GM10248 (cell line): ENCODE measurements at regions not wholly inside any gene's neighbourhood (a gene's known extent, or its start where the extent isn't known, plus 50 kb on each side); places are given as distances from the start of the nearest gene placed in this dataset.
"Not testable (repeated sequence)": the region's sequence is repeated elsewhere in the genome, so short reads cannot be mapped to it uniquely, and the experiment has no call there.

Source experiments
- CTCF ChIA-PET: fragments of 300-600 bp; sonication (Branson Sonifier 250); formaldehyde crosslinking; extraction: SDS; loops from one replicate; lab custom pipeline; 2021; ENCODE audit warnings: antibody characterized with exemption; lab: Yijun Ruan, JAX
- POLR2A ChIA-PET: fragments of 350-650 bp; sonication (Branson Sonifier 250); formaldehyde crosslinking; extraction: SDS; loops from one replicate; lab custom pipeline; 2020; ENCODE audit warnings: antibody characterized with exemption; lab: Yijun Ruan, JAX
- DNase-seq: peaks from one replicate; pipeline ENCODE4 v3.0.0; 2012; ENCODE audit errors: extremely low spot score
- TF ChIP-seq, protein P1 (sequence below): IDR thresholded peaks from 2 replicates; pipeline ENCODE4 v1.5.1; 2012; ENCODE audit warnings: mild to moderate bottlenecking, low read depth; ENCODE audit errors: extremely low read depth, missing control alignments, control extremely low read depth

DNA sequence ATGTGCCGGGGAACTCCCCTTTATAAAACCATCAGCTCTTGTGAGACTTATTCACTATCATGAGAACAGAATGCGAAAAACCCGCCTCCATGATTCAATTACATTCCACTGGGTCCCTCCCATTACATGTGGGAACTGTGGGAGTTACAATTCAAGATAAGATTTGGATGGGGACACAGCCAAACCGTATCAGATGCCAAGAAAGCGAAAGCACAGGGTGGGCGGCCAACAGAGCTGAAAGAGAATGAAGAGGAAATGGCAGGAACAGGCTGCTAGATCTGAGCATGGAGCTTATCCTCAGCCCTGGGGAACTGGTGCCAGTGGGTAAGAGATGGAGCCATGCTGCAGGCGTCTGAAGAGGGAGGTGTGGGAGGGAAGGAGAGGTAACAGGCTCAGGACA, 117.7 kb upstream of the PNPLA4 start:
- ChIA-PET POLR2A (no interaction called here), CTCF (no interaction called here)
- TF ChIP-seq, protein P1, sequence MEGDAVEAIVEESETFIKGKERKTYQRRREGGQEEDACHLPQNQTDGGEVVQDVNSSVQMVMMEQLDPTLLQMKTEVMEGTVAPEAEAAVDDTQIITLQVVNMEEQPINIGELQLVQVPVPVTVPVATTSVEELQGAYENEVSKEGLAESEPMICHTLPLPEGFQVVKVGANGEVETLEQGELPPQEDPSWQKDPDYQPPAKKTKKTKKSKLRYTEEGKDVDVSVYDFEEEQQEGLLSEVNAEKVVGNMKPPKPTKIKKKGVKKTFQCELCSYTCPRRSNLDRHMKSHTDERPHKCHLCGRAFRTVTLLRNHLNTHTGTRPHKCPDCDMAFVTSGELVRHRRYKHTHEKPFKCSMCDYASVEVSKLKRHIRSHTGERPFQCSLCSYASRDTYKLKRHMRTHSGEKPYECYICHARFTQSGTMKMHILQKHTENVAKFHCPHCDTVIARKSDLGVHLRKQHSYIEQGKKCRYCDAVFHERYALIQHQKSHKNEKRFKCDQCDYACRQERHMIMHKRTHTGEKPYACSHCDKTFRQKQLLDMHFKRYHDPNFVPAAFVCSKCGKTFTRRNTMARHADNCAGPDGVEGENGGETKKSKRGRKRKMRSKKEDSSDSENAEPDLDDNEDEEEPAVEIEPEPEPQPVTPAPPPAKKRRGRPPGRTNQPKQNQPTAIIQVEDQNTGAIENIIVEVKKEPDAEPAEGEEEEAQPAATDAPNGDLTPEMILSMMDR: no peak
- DNase-seq: no peak

DNA sequence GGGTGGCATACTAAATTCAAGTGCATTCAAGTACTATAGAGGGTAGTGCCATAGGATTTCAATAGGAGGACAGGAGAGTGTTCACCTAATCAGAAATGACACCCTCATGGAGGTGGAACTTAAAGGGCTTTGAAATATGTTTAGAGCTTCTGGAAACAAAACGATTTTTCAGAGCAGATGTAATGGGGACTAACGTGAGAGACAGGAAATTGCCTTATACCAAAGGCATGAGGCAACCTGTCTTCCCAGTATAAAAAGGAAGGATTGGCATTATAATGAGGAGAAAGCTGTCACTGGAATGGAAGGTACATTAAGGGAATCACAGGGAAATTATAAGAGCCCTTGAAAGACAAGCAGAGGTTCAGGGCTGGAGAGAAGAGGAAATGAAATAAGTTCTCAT, 116.3 kb upstream of the PNPLA4 start:
- TF ChIP-seq, protein P1: no peak
- no peak for DNase-seq
- ChIA-PET POLR2A (no interaction called here), CTCF (no interaction called here)

DNA sequence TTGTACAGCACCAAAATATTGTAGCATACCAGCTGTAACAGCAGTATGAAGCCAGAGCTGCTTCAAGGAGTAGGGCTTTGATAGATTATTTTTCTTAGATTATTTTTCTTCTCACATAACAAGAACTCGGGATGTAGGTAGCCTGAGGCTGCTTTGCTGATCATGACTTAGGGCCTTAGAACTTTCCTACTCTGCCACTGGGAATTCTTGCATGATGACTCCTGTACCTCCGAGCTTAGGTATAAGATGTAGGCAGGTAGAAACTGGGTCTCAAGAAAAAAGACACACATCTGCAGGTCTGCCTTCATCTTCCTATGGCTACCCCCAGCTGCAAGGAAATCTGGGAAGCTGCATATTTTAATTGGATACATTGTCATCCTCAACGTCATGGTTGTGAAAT, 115.9 kb upstream of the PNPLA4 start:
- no peak for DNase-seq
- TF ChIP-seq, protein P1: no peak
- ChIA-PET CTCF (interaction anchor here (1.3 kb wide), 1 partner anchor 18 kb away, joined by 3 read pairs; no protein-coding TSS in a partner anchor), POLR2A (no interaction called here)

DNA sequence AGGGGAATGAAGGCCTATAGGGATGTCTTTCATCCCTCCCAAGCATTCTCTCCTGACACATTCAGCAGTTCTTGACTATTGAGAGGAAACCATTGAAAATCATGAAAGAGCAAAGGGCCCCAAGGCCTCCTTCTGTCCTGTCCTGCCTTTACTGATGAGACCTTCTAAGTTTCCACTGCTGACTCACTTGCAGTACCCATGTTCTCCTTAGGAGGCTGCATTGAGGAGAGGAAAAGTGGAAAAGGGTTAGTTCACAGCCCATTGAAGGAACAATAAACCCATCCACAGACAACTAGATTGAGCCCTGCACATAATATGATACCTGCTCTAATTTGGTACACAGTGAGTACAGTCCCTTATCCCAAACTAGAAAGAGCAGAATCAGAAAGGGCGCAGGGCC, 115.1 kb upstream of the PNPLA4 start:
- no peak for DNase-seq
- ChIA-PET CTCF (interaction anchor here (1.3 kb wide), 1 partner anchor 17 kb away, joined by 3 read pairs; no protein-coding TSS in a partner anchor), POLR2A (no interaction called here)
- TF ChIP-seq, protein P1: no peak

DNA sequence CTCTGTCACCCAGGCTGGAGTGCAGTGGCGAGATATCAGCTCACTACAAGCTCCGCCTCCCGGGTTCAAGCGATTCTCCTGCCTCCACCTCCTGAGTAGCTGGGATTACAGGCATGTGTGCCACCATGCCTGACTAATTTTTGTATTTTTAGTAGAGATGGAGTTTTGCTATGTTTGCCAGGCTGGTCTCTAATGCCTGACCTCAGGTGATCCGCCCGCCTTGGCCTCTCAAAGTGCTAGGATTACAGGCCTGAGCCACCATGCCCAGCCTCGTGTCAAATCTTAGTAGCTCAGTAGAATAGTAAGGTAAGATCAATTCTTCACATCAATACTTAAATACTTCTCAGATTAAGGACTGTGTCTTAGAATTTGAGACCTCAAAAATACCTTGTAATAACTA, 112.5 kb upstream of the PNPLA4 start:
- POLR2A ChIA-PET, DNase-seq: not testable (repeated sequence)
- CTCF ChIA-PET: interaction anchor here (1.0 kb wide), 1 partner anchor 32 kb away, joined by 3 read pairs; no protein-coding TSS in a partner anchor

DNA sequence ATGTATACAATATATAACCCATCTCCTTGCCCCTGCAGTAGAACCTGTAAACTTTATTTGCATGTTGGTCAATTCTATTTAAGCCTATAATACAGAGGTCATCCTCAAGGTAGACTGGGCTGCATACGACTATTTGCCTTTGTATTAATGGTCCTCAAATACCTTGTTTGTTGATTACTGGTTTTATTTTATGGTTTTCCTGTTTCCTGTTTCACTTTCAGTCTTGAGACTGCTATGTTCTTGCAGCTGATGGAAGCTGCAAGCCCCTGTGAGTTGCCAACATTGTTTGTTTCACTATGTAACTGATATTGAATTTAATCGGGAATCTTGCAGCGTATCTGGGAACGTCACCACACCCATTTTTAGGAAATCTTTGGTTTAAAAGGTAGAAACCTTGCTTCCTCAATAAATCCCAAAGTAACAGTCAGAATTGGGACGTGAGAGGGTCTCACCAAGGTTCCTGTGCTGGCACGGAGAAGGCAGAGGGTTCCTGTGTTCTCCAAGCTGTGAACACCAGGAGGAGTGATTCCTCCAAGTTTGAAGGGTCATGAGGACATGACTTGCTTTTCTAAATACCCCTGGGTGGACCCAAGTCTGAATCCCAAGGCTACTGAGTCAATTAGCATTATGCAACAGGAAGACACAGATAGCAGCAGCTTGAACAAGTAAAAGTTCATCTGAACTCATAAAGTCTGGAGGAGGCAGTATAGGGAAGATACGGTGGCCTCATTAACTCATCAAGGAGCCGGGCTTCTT, 110.6 kb upstream of the PNPLA4 start:
- no peak for DNase-seq
- CTCF ChIA-PET: no interaction called here
- TF ChIP-seq, protein P1: no peak
- POLR2A ChIA-PET: no interaction called here

DNA sequence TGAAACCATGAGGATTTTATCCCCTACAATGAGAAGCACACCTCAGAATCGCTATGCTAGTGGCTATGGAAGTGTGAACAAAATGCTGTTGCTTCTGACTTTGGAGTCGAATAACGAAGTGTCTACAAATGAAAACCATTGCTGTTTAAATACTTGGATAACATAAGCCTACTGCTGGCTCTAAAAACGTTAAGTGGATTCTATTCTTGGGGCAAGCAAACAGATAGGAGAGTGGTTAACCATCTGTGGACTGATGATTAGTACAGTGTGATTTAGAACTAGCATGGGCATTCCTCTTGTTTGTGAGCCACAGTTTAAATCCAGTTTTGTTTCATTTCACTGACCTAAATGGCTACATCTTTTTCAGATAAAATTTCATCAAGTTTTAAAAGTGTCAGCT, 109.7 kb upstream of the PNPLA4 start:
- ChIA-PET POLR2A (no interaction called here), CTCF (no interaction called here)
- no peak for DNase-seq
- TF ChIP-seq, protein P1: no peak
